ENCODE measurements at regions not wholly inside any gene's neighbourhood (a gene's known extent, or its start where the extent isn't known, plus 50 kb on each side); places are given as distances from the start of the nearest gene placed in this dataset.

GRCh38 chr5:77852514-77853352 lies 76.6 kb upstream of the TBCA start (continued):
- TF ChIP-seq CHD2 (IDR thresholded peaks at IDR 0.05; ENCODE audit: borderline replicate concordance, low read depth, low read length) (0 out of 2 replicates have a peak, but pooled peaks have one; percentile 40), CBX3 (IDR thresholded peaks at IDR 0.05; ENCODE audit: borderline replicate concordance, low read depth) (no peak), BMI1 (IDR thresholded peaks at IDR 0.05; ENCODE audit: borderline replicate concordance) (0 out of 2 replicates have a peak, but pooled peaks have one; percentile 58), ATF3 (IDR thresholded peaks at IDR 0.05; ENCODE audit: borderline replicate concordance, extremely low read depth, low read depth, low read length) (no peak), REST (IDR thresholded peaks at IDR 0.05; ENCODE audit: low read depth, low read length) (no peak), KAT2A (conservative IDR thresholded peaks at IDR 0.05; ENCODE audit: control insufficient read depth, low read depth, low read length) (no peak), MTA3 (IDR thresholded peaks at IDR 0.05; ENCODE audit: borderline replicate concordance, low read length) (no peak; the same call in 1 of the 2 replicates), STAT3 (IDR thresholded peaks at IDR 0.05; ENCODE audit: low read depth, low read length) (no peak), TCF3 (IDR thresholded peaks at IDR 0.05; ENCODE audit: borderline replicate concordance, insufficient read depth, low read depth, low read length) (no peak), PAX5 (IDR thresholded peaks at IDR 0.05; ENCODE audit: borderline replicate concordance, low read depth, low read length) (peak; percentile 60; the same call in 1 of the 2 replicates), JUNB (IDR thresholded peaks at IDR 0.05) (peak; percentile 65), IRF4 (IDR thresholded peaks at IDR 0.05; ENCODE audit: low read depth, low read length) (0 out of 2 replicates have a peak, but pooled peaks have one; percentile 61), MTA2 (IDR thresholded peaks at IDR 0.05; ENCODE audit: low read depth) (peak; percentile 73), ZNF24 (IDR thresholded peaks at IDR 0.05) (no peak), BRCA1 (IDR thresholded peaks at IDR 0.05; ENCODE audit: low read depth, low read length) (no peak), KLF5 (IDR thresholded peaks at IDR 0.05; ENCODE audit: partially characterized antibody) (no peak), PML (IDR thresholded peaks at IDR 0.05; ENCODE audit: low read length) (no peak; the same call in 1 of the 2 replicates), SIN3A (IDR thresholded peaks at IDR 0.05; ENCODE audit: low read depth, low read length) (peak; percentile 42; the same call in 1 of the 2 replicates)
- TF ChIP-seq, protein P1, sequence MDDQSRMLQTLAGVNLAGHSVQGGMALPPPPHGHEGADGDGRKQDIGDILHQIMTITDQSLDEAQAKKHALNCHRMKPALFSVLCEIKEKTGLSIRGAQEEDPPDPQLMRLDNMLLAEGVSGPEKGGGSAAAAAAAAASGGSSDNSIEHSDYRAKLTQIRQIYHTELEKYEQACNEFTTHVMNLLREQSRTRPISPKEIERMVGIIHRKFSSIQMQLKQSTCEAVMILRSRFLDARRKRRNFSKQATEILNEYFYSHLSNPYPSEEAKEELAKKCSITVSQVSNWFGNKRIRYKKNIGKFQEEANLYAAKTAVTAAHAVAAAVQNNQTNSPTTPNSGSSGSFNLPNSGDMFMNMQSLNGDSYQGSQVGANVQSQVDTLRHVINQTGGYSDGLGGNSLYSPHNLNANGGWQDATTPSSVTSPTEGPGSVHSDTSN (IDR thresholded peaks at IDR 0.05; ENCODE audit: insufficient replicate concordance, low read depth, low read length), result no peak
- TF ChIP-seq, protein P2, sequence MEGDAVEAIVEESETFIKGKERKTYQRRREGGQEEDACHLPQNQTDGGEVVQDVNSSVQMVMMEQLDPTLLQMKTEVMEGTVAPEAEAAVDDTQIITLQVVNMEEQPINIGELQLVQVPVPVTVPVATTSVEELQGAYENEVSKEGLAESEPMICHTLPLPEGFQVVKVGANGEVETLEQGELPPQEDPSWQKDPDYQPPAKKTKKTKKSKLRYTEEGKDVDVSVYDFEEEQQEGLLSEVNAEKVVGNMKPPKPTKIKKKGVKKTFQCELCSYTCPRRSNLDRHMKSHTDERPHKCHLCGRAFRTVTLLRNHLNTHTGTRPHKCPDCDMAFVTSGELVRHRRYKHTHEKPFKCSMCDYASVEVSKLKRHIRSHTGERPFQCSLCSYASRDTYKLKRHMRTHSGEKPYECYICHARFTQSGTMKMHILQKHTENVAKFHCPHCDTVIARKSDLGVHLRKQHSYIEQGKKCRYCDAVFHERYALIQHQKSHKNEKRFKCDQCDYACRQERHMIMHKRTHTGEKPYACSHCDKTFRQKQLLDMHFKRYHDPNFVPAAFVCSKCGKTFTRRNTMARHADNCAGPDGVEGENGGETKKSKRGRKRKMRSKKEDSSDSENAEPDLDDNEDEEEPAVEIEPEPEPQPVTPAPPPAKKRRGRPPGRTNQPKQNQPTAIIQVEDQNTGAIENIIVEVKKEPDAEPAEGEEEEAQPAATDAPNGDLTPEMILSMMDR (IDR thresholded peaks at IDR 0.05 in 2 of 3, conservative IDR thresholded peaks at IDR 0.05 in 1 of 3; ENCODE audit: control insufficient read depth in 2 of 3, extremely low read depth in 1 of 3, insufficient read depth in 1 of 3, low read depth in 3 of 3, low read length in 3 of 3), result no peak
- TF ChIP-seq, protein P3, sequence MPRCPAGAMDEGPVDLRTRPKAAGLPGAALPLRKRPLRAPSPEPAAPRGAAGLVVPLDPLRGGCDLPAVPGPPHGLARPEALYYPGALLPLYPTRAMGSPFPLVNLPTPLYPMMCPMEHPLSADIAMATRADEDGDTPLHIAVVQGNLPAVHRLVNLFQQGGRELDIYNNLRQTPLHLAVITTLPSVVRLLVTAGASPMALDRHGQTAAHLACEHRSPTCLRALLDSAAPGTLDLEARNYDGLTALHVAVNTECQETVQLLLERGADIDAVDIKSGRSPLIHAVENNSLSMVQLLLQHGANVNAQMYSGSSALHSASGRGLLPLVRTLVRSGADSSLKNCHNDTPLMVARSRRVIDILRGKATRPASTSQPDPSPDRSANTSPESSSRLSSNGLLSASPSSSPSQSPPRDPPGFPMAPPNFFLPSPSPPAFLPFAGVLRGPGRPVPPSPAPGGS (IDR thresholded peaks at IDR 0.05; ENCODE audit: borderline replicate concordance, insufficient read depth, low read depth, low read length, poor library complexity, severe bottlenecking), result no peak
